Testis (tissue), 2 donors: ENCODE measurements at regions not wholly inside any gene's neighbourhood (a gene's known extent, or its start where the extent isn't known, plus 50 kb on each side); places are given as distances from the start of the nearest gene placed in this dataset.

Experiments
- POLR2A ChIP-seq: fragments of 450-650 bp; IDR thresholded peaks from one replicate; pipeline ENCODE4 v1.6.1; 2017; ENCODE audit warnings: antibody characterized with exemption, mild to moderate bottlenecking, moderate library complexity
- TF ChIP-seq, protein P1 (sequence below), 3 experiments: fragments of 450-650 bp in 2 of 3; fragments of 200-600 bp in 1 of 3; sonication (generic) in 1 of 3; IDR thresholded peaks; one replicate each; pipeline ENCODE4 v1.5.1; 2016 to 2019; ENCODE audit warnings: antibody characterized with exemption in 3 of 3, mild to moderate bottlenecking in 2 of 3, moderate library complexity in 1 of 3

DNA sequence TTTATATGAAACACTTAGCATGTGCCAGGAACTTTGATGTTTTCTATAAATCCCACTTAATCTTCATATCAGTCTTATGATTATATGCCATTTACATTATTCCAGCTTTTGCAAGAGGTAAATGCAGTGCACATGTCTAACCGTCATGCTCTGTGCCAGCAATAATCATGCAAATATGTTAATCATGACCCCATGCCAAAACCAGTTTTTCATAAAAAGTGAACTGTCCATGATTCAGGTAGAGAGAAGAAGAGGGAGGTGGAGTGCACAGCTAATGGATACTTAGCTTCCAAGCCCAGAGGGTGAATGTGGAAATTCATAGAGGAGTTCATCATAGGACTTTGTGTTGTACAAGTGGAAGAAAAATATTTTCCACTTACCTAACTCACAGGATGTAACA lies 458.4 kb downstream of the TBC1D4 start:
- TF ChIP-seq, protein P1, sequence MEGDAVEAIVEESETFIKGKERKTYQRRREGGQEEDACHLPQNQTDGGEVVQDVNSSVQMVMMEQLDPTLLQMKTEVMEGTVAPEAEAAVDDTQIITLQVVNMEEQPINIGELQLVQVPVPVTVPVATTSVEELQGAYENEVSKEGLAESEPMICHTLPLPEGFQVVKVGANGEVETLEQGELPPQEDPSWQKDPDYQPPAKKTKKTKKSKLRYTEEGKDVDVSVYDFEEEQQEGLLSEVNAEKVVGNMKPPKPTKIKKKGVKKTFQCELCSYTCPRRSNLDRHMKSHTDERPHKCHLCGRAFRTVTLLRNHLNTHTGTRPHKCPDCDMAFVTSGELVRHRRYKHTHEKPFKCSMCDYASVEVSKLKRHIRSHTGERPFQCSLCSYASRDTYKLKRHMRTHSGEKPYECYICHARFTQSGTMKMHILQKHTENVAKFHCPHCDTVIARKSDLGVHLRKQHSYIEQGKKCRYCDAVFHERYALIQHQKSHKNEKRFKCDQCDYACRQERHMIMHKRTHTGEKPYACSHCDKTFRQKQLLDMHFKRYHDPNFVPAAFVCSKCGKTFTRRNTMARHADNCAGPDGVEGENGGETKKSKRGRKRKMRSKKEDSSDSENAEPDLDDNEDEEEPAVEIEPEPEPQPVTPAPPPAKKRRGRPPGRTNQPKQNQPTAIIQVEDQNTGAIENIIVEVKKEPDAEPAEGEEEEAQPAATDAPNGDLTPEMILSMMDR (IDR thresholded peaks at IDR 0.05), result no peak
- TF ChIP-seq POLR2A, result no peak
